T-cell (primary cell): ENCODE measurements at regions not wholly inside any gene's neighbourhood (a gene's known extent, or its start where the extent isn't known, plus 50 kb on each side); places are given as distances from the start of the nearest gene placed in this dataset.
"Not testable (repeated sequence)": the region's sequence is repeated elsewhere in the genome, so short reads cannot be mapped to it uniquely, and the experiment has no call there.

Experiments
- ATAC-seq, 4 experiments: fragments of 200-7000 bp in 3 of 4; fragments of 150-1000 bp in 1 of 4; cut with Tn5 transposase; replicated peaks in 1 of 4; 1 replicate in 3 of 4; 2 replicates in 1 of 4; pipeline ENCODE4 v1.10.0; 2021; ENCODE audit warnings: moderate library complexity in 3 of 4, mild to moderate bottlenecking in 2 of 4, moderate number of reproducible peaks in 1 of 4
- CTCF ChIA-PET, 2 donors: fragments of 300-600 bp; sonication (Branson Sonifier 250); formaldehyde crosslinking; loops; one replicate each; lab custom pipeline; 2022; ENCODE audit warnings: antibody characterized with exemption in 2 of 2; lab: Charles Lee
- POLR2A ChIA-PET, 2 donors: fragments of 300-600 bp; sonication (Branson Sonifier 250); formaldehyde crosslinking; loops; one replicate each; lab custom pipeline; 2022; ENCODE audit warnings: antibody characterized with exemption in 2 of 2; lab: Charles Lee
- DNase-seq, 35 experiments: peaks; one replicate each; pipeline versions ENCODE4 v3.0.0 to v3.0.0-alpha.2; 2013 to 2023
- H3K27ac ChIP-seq: one replicate; pipeline ENCODE4 v1.5.1; 2013; ENCODE audit warnings: low read length
- H3K27me3 ChIP-seq, 2 experiments: replicated peaks in 1 of 2; 1 replicate in 1 of 2; 2 replicates in 1 of 2; pipeline versions ENCODE4 v1.6.1 to v1.7.0; 2013; ENCODE audit warnings: low read length in 1 of 2, mixed read lengths in 1 of 2; ENCODE audit not compliant: control insufficient read depth in 2 of 2, insufficient read depth in 2 of 2; ENCODE audit errors: extremely low read depth in 1 of 2
- H3K36me3 ChIP-seq, 2 donors: 1 replicate in 1 of 2; 2 replicates in 1 of 2; pipeline versions ENCODE4 v1.6.1 to v1.7.0; 2013; ENCODE audit warnings: low read length in 1 of 2; ENCODE audit not compliant: control insufficient read depth in 2 of 2, insufficient read depth in 1 of 2; ENCODE audit errors: extremely low read depth in 1 of 2
- H3K4me1 ChIP-seq, 2 experiments: 1 replicate in 1 of 2; 2 replicates in 1 of 2; pipeline versions ENCODE4 v1.6.1 to v1.7.0; 2013; ENCODE audit warnings: low read length in 2 of 2, mixed read lengths in 1 of 2; ENCODE audit not compliant: insufficient read depth in 2 of 2, control insufficient read depth in 1 of 2; ENCODE audit errors: extremely low read depth in 1 of 2
- H3K4me3 ChIP-seq, 2 donors: 1 replicate in 1 of 2; 2 replicates in 1 of 2; pipeline versions ENCODE4 v1.5.1 to v1.7.0; 2013; ENCODE audit warnings: mild to moderate bottlenecking in 2 of 2, low read length in 1 of 2, moderate library complexity in 1 of 2; ENCODE audit not compliant: control insufficient read depth in 1 of 2; ENCODE audit errors: extremely low read depth in 1 of 2
- H3K9me3 ChIP-seq: 2 replicates; pipeline ENCODE4 v1.7.0; 2013
- H3K27ac Mint-ChIP-seq, 2 donors: one replicate each; pipeline ENCODE4 v1.8.0; 2020 to 2021; ENCODE audit warnings: mild to moderate bottlenecking in 2 of 2, mixed read lengths in 2 of 2
- H3K27me3 Mint-ChIP-seq, 2 donors: one replicate each; pipeline ENCODE4 v1.8.0; 2021 to 2022; ENCODE audit warnings: mixed read lengths in 2 of 2
- H3K36me3 Mint-ChIP-seq: one replicate; pipeline ENCODE4 v1.8.0; 2021; ENCODE audit warnings: mixed read lengths
- H3K4me1 Mint-ChIP-seq, 3 donors: one replicate each; pipeline ENCODE4 v1.8.0; 2020 to 2022; ENCODE audit warnings: mixed read lengths in 3 of 3, mild to moderate bottlenecking in 1 of 3
- H3K4me3 Mint-ChIP-seq, 3 donors: one replicate each; pipeline ENCODE4 v1.8.0; 2020 to 2022; ENCODE audit warnings: mild to moderate bottlenecking in 3 of 3, mixed read lengths in 3 of 3, moderate library complexity in 3 of 3
- H3K9me3 Mint-ChIP-seq, 3 donors: one replicate each; pipeline ENCODE4 v1.8.0; 2020 to 2022; ENCODE audit warnings: mixed read lengths in 3 of 3
- WGBS: methylation state at CpG from one replicate; pipeline ENCODE4 v1.1.5; 2013; ENCODE audit warnings: missing lambda C conversion rate; ENCODE audit not compliant: insufficient coverage; 5-methylcytosine and 5-hydroxymethylcytosine counted together

- Histone ChIP-seq H3K4me1 (no peaks in the 10 kb centered on the region), H3K36me3 (no peaks in the 10 kb centered on the region), H3K27ac (no peak overlapping the region), H3K9me3 (no peaks in the 10 kb centered on the region), H3K27me3 (no peaks in the 10 kb centered on the region), H3K4me3 (no peak overlapping the region)
- no peaks in the 10 kb centered on the region for H3K27me3 Mint-ChIP-seq
- CTCF ChIA-PET = no interaction called here
- H3K9me3 Mint-ChIP-seq = peaks cover 0 to 10% (median 7%) of the 10 kb centered on the region in 3 donors
- no CpG with 5 or more reads among the region's 3 CpGs for WGBS
- no peaks in the 10 kb centered on the region for H3K4me1 Mint-ChIP-seq
- ATAC-seq (no peak), DNase-seq (no peak)
- H3K27ac Mint-ChIP-seq = no peak overlapping the region
- no peak overlapping the region for H3K4me3 Mint-ChIP-seq
- POLR2A ChIA-PET = no interaction called here
- peaks cover 2% of the 10 kb centered on the region for H3K36me3 Mint-ChIP-seq
These were observed 426.0 kb upstream of the PMFBP1 start for GRCh38 chr16:72597938-72598337.

GRCh38 chr16:72596373-72596772, 424.4 kb upstream of the PMFBP1 start:
- Mint-ChIP-seq H3K9me3 (peaks cover 0 to 6% (median 2%) of the 10 kb centered on the region in 3 donors), H3K4me1 (no peaks in the 10 kb centered on the region), H3K4me3 (no peak overlapping the region), H3K27me3 (no peaks in the 10 kb centered on the region), H3K36me3 (peaks cover 2% of the 10 kb centered on the region), H3K27ac (no peak overlapping the region)
- H3K27ac ChIP-seq = no peak overlapping the region
- H3K4me1 ChIP-seq = no peaks in the 10 kb centered on the region
- no peaks in the 10 kb centered on the region for H3K9me3 ChIP-seq
- no peaks in the 10 kb centered on the region for H3K27me3 ChIP-seq
- no CpG with 5 or more reads among the region's 3 CpGs for WGBS
- ATAC-seq (no peak), DNase-seq (no peak)
- H3K36me3 ChIP-seq = no peaks in the 10 kb centered on the region
- H3K4me3 ChIP-seq = no peak overlapping the region
- ChIA-PET CTCF (no interaction called here), POLR2A (no interaction called here)

- Mint-ChIP-seq H3K4me1 (no peaks in the 10 kb centered on the region), H3K4me3 (no peak overlapping the region), H3K27me3 (no peaks in the 10 kb centered on the region), H3K36me3 (no peaks in the 10 kb centered on the region), H3K9me3 (no peaks in the 10 kb centered on the region), H3K27ac (no peak overlapping the region)
- no peaks in the 10 kb centered on the region for H3K9me3 ChIP-seq
- ATAC-seq = no peak
- H3K4me1 ChIP-seq = no peaks in the 10 kb centered on the region
- H3K27me3 ChIP-seq = no peaks in the 10 kb centered on the region
- no peak for DNase-seq
- no peak overlapping the region for H3K27ac ChIP-seq
- WGBS = no CpG with 5 or more reads among the region's 2 CpGs
- H3K4me3 ChIP-seq = no peak overlapping the region
- H3K36me3 ChIP-seq = no peaks in the 10 kb centered on the region
- ChIA-PET POLR2A (no interaction called here), CTCF (no interaction called here)
These were observed 418.4 kb upstream of the PMFBP1 start for GRCh38 chr16:72590151-72590937.

GRCh38 chr16:72588551-72588950, 416.6 kb upstream of the PMFBP1 start:
- no peak for DNase-seq
- ChIA-PET POLR2A (no interaction called here), CTCF (interaction anchor here in 1 of 2 donors (1.0 kb wide), 1 partner anchor 13 kb away, joined by 3 read pairs; no protein-coding TSS in a partner anchor)
- WGBS = no CpG with 5 or more reads among the region's 2 CpGs
- Histone ChIP-seq H3K36me3 (no peaks in the 10 kb centered on the region), H3K27me3 (no peaks in the 10 kb centered on the region), H3K9me3 (no peaks in the 10 kb centered on the region), H3K4me3 (no peak overlapping the region), H3K27ac (no peak overlapping the region), H3K4me1 (no peaks in the 10 kb centered on the region)
- H3K27ac Mint-ChIP-seq = no peak overlapping the region
- H3K27me3 Mint-ChIP-seq = no peaks in the 10 kb centered on the region
- no peaks in the 10 kb centered on the region for H3K4me1 Mint-ChIP-seq
- no peak overlapping the region for H3K4me3 Mint-ChIP-seq
- H3K9me3 Mint-ChIP-seq = no peaks in the 10 kb centered on the region
- no peak for ATAC-seq
- H3K36me3 Mint-ChIP-seq = no peaks in the 10 kb centered on the region

- H3K9me3 Mint-ChIP-seq, H3K4me3 Mint-ChIP-seq, H3K4me1 Mint-ChIP-seq, H3K27ac ChIP-seq, DNase-seq, CTCF ChIA-PET, H3K36me3 ChIP-seq, POLR2A ChIA-PET, H3K9me3 ChIP-seq, H3K4me3 ChIP-seq, ATAC-seq, H3K36me3 Mint-ChIP-seq, H3K4me1 ChIP-seq, H3K27me3 ChIP-seq, H3K27me3 Mint-ChIP-seq, H3K27ac Mint-ChIP-seq: not testable (repeated sequence)
- WGBS = 100% methylated on average over 1 of the region's 9 CpGs
These were observed 406.1 kb upstream of the PMFBP1 start for GRCh38 chr16:72578061-72578460.

GRCh38 chr16:72576189-72576588, 404.2 kb upstream of the PMFBP1 start:
- peaks cover 0 to 5% (median 0%) of the 10 kb centered on the region in 3 donors for H3K9me3 Mint-ChIP-seq
- WGBS = 100% methylated on average over 1 of the region's 3 CpGs
- CTCF ChIA-PET = no interaction called here

More at GRCh38 chr16:72576189-72576588, 404.2 kb upstream of the PMFBP1 start:
- Histone ChIP-seq H3K4me3 (no peak overlapping the region), H3K36me3 (no peaks in the 10 kb centered on the region), H3K27ac (no peak overlapping the region), H3K9me3 (no peaks in the 10 kb centered on the region), H3K4me1 (no peaks in the 10 kb centered on the region), H3K27me3 (peaks cover 0 to 2% of the 10 kb centered on the region in 2 experiments)
- ATAC-seq (no peak), DNase-seq (no peak)
- H3K27me3 Mint-ChIP-seq = no peaks in the 10 kb centered on the region
- H3K4me1 Mint-ChIP-seq = no peaks in the 10 kb centered on the region
- POLR2A ChIA-PET = no interaction called here
- no peak overlapping the region for H3K27ac Mint-ChIP-seq
- H3K4me3 Mint-ChIP-seq = no peak overlapping the region
- no peaks in the 10 kb centered on the region for H3K36me3 Mint-ChIP-seq
